ENCODE measurements at regions not wholly inside any gene's neighbourhood (a gene's known extent, or its start where the extent isn't known, plus 50 kb on each side); places are given as distances from the start of the nearest gene placed in this dataset.

DNA sequence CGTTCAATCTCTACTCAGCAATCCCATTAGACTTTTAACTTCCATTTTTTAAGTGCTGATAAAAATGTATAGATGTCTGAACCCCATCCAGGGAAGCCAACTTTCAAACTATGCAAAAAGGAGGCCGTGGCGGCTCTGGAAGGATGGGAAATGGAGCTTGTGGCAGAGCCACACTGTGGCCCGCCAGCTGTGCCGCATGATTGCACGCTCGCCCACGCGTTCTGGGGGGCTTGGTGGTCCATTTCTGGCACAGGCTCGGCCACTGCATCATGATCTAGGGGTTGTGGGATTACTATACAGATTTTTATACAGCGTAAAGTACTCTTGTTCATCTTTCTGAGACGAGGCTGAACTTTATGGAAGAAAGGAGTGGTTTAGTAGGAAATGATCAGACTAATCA, 57.6 kb downstream of the FOXL1 start:
- TF ChIP-seq, protein P1, sequence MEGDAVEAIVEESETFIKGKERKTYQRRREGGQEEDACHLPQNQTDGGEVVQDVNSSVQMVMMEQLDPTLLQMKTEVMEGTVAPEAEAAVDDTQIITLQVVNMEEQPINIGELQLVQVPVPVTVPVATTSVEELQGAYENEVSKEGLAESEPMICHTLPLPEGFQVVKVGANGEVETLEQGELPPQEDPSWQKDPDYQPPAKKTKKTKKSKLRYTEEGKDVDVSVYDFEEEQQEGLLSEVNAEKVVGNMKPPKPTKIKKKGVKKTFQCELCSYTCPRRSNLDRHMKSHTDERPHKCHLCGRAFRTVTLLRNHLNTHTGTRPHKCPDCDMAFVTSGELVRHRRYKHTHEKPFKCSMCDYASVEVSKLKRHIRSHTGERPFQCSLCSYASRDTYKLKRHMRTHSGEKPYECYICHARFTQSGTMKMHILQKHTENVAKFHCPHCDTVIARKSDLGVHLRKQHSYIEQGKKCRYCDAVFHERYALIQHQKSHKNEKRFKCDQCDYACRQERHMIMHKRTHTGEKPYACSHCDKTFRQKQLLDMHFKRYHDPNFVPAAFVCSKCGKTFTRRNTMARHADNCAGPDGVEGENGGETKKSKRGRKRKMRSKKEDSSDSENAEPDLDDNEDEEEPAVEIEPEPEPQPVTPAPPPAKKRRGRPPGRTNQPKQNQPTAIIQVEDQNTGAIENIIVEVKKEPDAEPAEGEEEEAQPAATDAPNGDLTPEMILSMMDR (conservative IDR thresholded peaks at IDR 0.05; ENCODE audit: low read depth, low read length): no peak
- TF ChIP-seq EZH2 (IDR thresholded peaks at IDR 0.05; ENCODE audit: borderline replicate concordance, low read depth, low read length, poor library complexity, severe bottlenecking): no peak
